Panc1 (cell line): ENCODE measurements at regions not wholly inside any gene's neighbourhood (a gene's known extent, or its start where the extent isn't known, plus 50 kb on each side); places are given as distances from the start of the nearest gene placed in this dataset.

Source experiments
- ATAC-seq: fragments of 200-7000 bp; cut with Tn5 transposase; 2 replicates; pipeline ENCODE4 v1.9.1; 2020; ENCODE audit warnings: mild to moderate bottlenecking, moderate library complexity
- BruUV-seq: library from RNA; stranded (reverse); fragments of 400-500 nt; replicated peaks from 2 replicates; lab custom pipeline; 2021; lab: Mats Ljungman, UMichigan
- CTCF ChIA-PET: fragments of 300-600 bp; sonication (Branson Sonifier 250); formaldehyde crosslinking; loops from one replicate; lab custom pipeline; 2022; ENCODE audit warnings: antibody characterized with exemption; lab: Charles Lee
- POLR2A ChIA-PET: fragments of 300-600 bp; sonication (Branson Sonifier 250); formaldehyde crosslinking; loops from one replicate; lab custom pipeline; 2022; ENCODE audit warnings: antibody characterized with exemption; lab: Charles Lee
- DNase-seq: peaks from one replicate; pipeline ENCODE4 v3.0.0-alpha.2; 2010; ENCODE audit warnings: low read depth, low spot score
- H3K27ac ChIP-seq: 2 replicates; pipeline ENCODE4 v1.5.1; 2011; ENCODE audit warnings: mild to moderate bottlenecking, low read length, inconsistent platforms
- H3K27me3 ChIP-seq: fragments of 200-500 bp; sonication (Bioruptor generic); 2 replicates; pipeline ENCODE4 v1.6.0; 2014; ENCODE audit warnings: low read length, inconsistent platforms; ENCODE audit not compliant: control insufficient read depth, insufficient read depth
- H3K36me3 ChIP-seq: fragments of 200-500 bp; sonication (Bioruptor generic); 2 replicates; pipeline ENCODE4 v1.5.1; 2014; ENCODE audit warnings: inconsistent platforms, mild to moderate bottlenecking, low read length, moderate library complexity; ENCODE audit not compliant: control insufficient read depth, insufficient read depth
- H3K4me1 ChIP-seq: 2 replicates; pipeline ENCODE4 v1.5.1; 2011; ENCODE audit warnings: inconsistent platforms, mild to moderate bottlenecking, low read length, moderate library complexity; ENCODE audit not compliant: control insufficient read depth, insufficient read depth
- H3K4me3 ChIP-seq, 2 experiments: 2 replicates each; pipeline ENCODE4 v1.5.1; 2011 to 2012; ENCODE audit warnings: low read depth in 2 of 2, low read length in 2 of 2, mild to moderate bottlenecking in 2 of 2, inconsistent platforms in 1 of 2, moderate library complexity in 1 of 2
- H3K9me3 ChIP-seq: fragments of 200-500 bp; sonication (Bioruptor generic); 2 replicates; pipeline ENCODE4 v1.5.1; 2014; ENCODE audit warnings: low read depth, mild to moderate bottlenecking, inconsistent platforms, low read length, moderate library complexity; ENCODE audit not compliant: control insufficient read depth, insufficient read depth
- POLR2AphosphoS5 ChIP-seq: IDR thresholded peaks from 2 replicates; pipeline ENCODE4 v1.6.1; 2012; ENCODE audit warnings: mild to moderate bottlenecking, low read depth, low read length, moderate library complexity
- SIN3A ChIP-seq: IDR thresholded peaks from 2 replicates; pipeline ENCODE4 v1.6.1; 2012; ENCODE audit warnings: low read depth, mild to moderate bottlenecking, low read length, moderate library complexity, borderline replicate concordance; ENCODE audit not compliant: insufficient read depth
- TCF7L2 ChIP-seq: IDR thresholded peaks from 2 replicates; pipeline ENCODE4 v1.6.1; 2011; ENCODE audit warnings: mild to moderate bottlenecking, low read depth, low read length, inconsistent platforms
- in situ Hi-C: cut with HindIII; loops from 2 replicates; pipeline ENCODE4 v1.10.0; 2016; ENCODE audit warnings: low sequenced_read_pairs, low pct_unique_long_range_greater_than_20kb
- intact Hi-C: fragments of 100-400 bp; cut with micrococcal nuclease; formaldehyde crosslinking; loops from one replicate; pipeline ENCODE4 v1.10.0; 2022; ENCODE audit not compliant: unreplicated experiment
- TF ChIP-seq, protein P1 (sequence below): fragments of 450-650 bp; IDR thresholded peaks from 2 replicates; pipeline ENCODE4 v1.5.1; 2017; ENCODE audit warnings: mild to moderate bottlenecking
- TF ChIP-seq, protein P2 (sequence below), 2 experiments: IDR thresholded peaks; 2 replicates each; pipeline ENCODE4 v1.6.1; 2011 to 2012; ENCODE audit warnings: low read depth in 2 of 2, control low read depth in 1 of 2, low read length in 1 of 2, mild to moderate bottlenecking in 1 of 2, moderate library complexity in 1 of 2; ENCODE audit not compliant: insufficient read depth in 1 of 2

GRCh38 chrX:39399387-39399786 is 598.1 kb downstream of the MID1IP1 start:
- no TSS peak for BruUV-seq
- intact Hi-C loops, result no loop called here
- H3K36me3 ChIP-seq, result no peaks in the 10 kb centered on the region
- no peaks in the 10 kb centered on the region for H3K27me3 ChIP-seq
- DNase-seq (no peak), ATAC-seq (no peak)
- CTCF ChIA-PET, result no interaction called here
- no peak overlapping the region for H3K27ac ChIP-seq
- TF ChIP-seq POLR2AphosphoS5 (no peak), TCF7L2 (no peak)
- H3K4me3 ChIP-seq, result no peak overlapping the region
- in situ Hi-C loops, result no loop called here
- no peaks in the 10 kb centered on the region for H3K9me3 ChIP-seq
- no peaks in the 10 kb centered on the region for H3K4me1 ChIP-seq
- POLR2A ChIA-PET, result no interaction called here

GRCh38 chrX:39401483-39402110 is 600.3 kb downstream of the MID1IP1 start:
- DNase-seq (no peak), ATAC-seq (no peak)
- no peak overlapping the region for H3K27ac ChIP-seq
- in situ Hi-C loops, result no loop called here
- H3K9me3 ChIP-seq, result no peaks in the 10 kb centered on the region
- no TSS peak for BruUV-seq
- no peaks in the 10 kb centered on the region for H3K27me3 ChIP-seq
- ChIA-PET POLR2A (no interaction called here), CTCF (no interaction called here)
- no peak for TF ChIP-seq TCF7L2
- no peak for TF ChIP-seq SIN3A
- TF ChIP-seq, protein P1, sequence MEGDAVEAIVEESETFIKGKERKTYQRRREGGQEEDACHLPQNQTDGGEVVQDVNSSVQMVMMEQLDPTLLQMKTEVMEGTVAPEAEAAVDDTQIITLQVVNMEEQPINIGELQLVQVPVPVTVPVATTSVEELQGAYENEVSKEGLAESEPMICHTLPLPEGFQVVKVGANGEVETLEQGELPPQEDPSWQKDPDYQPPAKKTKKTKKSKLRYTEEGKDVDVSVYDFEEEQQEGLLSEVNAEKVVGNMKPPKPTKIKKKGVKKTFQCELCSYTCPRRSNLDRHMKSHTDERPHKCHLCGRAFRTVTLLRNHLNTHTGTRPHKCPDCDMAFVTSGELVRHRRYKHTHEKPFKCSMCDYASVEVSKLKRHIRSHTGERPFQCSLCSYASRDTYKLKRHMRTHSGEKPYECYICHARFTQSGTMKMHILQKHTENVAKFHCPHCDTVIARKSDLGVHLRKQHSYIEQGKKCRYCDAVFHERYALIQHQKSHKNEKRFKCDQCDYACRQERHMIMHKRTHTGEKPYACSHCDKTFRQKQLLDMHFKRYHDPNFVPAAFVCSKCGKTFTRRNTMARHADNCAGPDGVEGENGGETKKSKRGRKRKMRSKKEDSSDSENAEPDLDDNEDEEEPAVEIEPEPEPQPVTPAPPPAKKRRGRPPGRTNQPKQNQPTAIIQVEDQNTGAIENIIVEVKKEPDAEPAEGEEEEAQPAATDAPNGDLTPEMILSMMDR, result no peak
- no peak for TF ChIP-seq POLR2AphosphoS5
- TF ChIP-seq, protein P2, sequence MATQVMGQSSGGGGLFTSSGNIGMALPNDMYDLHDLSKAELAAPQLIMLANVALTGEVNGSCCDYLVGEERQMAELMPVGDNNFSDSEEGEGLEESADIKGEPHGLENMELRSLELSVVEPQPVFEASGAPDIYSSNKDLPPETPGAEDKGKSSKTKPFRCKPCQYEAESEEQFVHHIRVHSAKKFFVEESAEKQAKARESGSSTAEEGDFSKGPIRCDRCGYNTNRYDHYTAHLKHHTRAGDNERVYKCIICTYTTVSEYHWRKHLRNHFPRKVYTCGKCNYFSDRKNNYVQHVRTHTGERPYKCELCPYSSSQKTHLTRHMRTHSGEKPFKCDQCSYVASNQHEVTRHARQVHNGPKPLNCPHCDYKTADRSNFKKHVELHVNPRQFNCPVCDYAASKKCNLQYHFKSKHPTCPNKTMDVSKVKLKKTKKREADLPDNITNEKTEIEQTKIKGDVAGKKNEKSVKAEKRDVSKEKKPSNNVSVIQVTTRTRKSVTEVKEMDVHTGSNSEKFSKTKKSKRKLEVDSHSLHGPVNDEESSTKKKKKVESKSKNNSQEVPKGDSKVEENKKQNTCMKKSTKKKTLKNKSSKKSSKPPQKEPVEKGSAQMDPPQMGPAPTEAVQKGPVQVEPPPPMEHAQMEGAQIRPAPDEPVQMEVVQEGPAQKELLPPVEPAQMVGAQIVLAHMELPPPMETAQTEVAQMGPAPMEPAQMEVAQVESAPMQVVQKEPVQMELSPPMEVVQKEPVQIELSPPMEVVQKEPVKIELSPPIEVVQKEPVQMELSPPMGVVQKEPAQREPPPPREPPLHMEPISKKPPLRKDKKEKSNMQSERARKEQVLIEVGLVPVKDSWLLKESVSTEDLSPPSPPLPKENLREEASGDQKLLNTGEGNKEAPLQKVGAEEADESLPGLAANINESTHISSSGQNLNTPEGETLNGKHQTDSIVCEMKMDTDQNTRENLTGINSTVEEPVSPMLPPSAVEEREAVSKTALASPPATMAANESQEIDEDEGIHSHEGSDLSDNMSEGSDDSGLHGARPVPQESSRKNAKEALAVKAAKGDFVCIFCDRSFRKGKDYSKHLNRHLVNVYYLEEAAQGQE (IDR thresholded peaks at IDR 0.05; ENCODE audit: insufficient read depth in 1 of 2, low read depth in 2 of 2, low read length in 1 of 2), result no peak
- no peak overlapping the region for H3K4me3 ChIP-seq
- intact Hi-C loops, result no loop called here
- H3K36me3 ChIP-seq, result no peaks in the 10 kb centered on the region
- H3K4me1 ChIP-seq, result no peaks in the 10 kb centered on the region

DNA sequence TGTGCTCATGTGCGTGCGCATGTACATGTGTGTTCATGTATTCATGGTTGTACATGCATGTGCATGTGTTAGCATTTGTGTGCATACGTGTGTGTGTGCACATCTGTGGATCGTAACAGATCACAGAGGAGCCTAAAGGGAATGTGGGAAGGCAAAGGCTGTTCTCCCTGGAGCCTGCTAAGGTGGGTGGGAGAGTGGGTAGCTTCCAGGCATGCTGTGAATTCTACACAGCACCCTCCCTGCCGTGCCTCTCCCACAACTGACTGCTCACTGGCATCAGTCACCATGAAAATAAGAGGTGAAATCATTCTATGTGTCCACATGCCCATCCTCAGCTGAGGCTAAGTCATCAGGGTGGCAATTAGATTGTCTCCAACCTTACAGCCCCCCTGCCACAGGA is 600.9 kb downstream of the MID1IP1 start:
- intact Hi-C loops, result no loop called here
- CTCF ChIA-PET, result no interaction called here
- no peaks in the 10 kb centered on the region for H3K4me1 ChIP-seq

More for the DNA sequence above, 600.9 kb downstream of the MID1IP1 start:
- TF ChIP-seq, protein P1, result no peak
- TF ChIP-seq TCF7L2 (no peak), POLR2AphosphoS5 (no peak)
- in situ Hi-C loops, result no loop called here
- no peaks in the 10 kb centered on the region for H3K36me3 ChIP-seq
- BruUV-seq, result no TSS peak
- no peak overlapping the region for H3K27ac ChIP-seq
- no peak overlapping the region for H3K4me3 ChIP-seq
- no peaks in the 10 kb centered on the region for H3K27me3 ChIP-seq
- H3K9me3 ChIP-seq, result no peaks in the 10 kb centered on the region
- POLR2A ChIA-PET, result no interaction called here
- ATAC-seq (no peak), DNase-seq (no peak)
